ENCODE measurements at regions not wholly inside any gene's neighbourhood (a gene's known extent, or its start where the extent isn't known, plus 50 kb on each side); places are given as distances from the start of the nearest gene placed in this dataset.

DNA sequence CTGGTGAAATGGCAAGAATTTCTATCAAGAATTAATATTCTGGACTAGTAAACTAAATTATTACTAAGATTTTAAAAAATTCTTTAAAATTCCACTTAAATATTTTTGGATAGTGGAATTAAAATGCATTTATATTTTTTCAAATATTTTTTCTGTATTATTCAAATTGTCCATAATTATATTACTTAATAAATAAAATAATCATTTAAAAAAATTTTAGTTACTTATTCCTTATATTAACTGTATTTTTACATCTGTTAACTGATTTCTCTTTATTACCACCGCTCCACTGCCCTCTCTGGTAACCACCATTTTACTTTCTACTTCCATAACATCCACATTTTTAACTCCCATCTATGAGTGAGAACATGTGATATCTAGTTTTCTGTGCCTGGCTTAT lies 828.4 kb downstream of the VGLL3 start:
- no peak for DNase-seq

DNA sequence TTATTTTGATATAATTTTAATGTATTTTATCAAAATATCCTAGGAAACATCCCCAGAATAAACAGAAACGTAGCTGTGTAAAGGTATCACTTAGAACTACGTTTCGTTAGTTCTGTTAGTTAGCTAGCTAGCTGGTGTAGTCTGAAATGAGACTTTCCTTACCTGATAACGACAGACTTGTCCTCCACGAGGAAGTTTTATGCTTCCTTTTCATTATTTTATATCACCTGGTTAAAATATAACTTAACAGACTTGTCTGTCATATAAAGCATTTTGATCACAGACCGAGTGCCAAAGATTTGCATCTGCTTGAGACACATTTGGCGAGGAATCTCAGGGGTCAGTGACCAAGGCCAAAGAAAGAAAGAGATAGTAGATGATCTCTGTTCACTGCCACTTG lies 829.5 kb downstream of the VGLL3 start:
- DNase-seq, result no peak

DNA sequence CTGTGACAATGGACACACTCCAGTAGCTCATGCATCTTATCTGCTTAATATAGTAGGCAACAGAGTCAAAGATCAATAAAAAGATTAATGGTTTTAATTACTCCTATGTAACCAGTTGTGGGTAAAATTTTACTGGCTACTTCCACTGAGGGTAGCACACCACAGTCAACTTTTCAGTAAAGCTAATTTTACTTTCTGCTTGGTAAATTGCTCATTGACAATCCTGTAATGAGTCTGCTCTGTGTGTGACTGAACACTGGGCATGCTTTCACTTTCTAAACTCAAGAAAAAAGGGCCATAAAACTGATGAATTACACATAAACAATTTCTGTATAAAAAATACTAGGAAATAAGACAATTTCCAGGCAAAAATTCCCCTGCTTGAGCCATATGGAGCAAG lies 838.3 kb downstream of the VGLL3 start:
- DNase-seq, result no peak

DNA sequence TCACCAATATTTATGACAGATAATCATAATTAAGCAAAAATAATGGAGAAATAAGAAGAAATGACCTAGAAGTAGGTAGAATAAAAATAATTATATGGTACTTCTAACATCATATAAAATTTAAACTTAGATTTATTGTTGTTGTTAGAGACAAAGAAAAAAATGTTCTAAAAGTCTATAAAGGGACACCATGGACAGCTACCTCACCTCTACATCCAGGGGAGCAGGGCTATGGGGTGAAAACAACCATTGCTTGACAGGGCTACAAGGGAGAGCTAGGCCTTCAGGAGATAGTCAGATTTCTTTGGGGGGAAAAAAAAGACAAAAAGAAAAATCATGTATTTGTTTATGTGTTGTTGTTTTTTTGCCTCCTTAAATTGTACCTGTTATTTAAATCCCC lies 841.9 kb downstream of the VGLL3 start:
- no peak for DNase-seq

DNA sequence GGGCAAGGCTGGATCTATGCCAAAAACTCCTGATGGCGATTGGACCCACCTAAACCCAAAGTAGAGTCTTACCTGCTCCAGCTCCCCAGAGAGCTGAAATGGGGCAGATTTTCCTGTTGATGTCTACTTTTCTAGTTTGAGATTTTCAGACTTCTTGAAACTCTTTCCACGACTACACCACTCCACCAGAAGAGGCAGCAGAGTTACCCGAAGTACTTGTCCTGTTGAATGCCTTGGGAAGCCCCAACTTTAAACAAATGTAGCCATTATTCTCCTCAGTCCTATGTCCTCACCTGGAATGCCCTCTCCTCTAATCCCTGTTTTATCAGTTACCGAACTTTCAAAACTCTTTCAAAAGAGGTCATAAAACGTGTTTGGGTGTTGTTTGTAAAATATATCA lies 843.8 kb downstream of the VGLL3 start:
- peak; percentile 2 for DNase-seq

DNA sequence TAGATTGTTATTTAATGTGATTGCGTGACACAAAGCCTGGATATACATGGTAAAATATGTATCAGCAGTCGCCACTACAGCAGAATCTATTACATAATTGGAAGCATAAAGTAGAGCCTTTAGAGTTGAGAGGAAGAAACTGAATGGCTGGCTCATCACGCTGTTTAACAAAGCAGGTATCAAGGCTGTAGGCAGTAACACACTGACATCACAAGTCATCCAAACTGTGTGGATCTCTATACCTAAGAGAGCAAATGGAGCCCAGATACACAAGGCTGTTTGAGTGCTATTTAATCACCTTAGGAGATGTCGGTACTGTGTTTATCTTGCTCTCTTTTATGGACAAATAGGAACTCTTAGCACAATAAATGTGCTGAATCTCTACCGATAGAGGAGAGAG lies 864.4 kb downstream of the VGLL3 start:
- no peak for DNase-seq
